ENCODE measurements at regions not wholly inside any gene's neighbourhood (a gene's known extent, or its start where the extent isn't known, plus 50 kb on each side); places are given as distances from the start of the nearest gene placed in this dataset.

DNA sequence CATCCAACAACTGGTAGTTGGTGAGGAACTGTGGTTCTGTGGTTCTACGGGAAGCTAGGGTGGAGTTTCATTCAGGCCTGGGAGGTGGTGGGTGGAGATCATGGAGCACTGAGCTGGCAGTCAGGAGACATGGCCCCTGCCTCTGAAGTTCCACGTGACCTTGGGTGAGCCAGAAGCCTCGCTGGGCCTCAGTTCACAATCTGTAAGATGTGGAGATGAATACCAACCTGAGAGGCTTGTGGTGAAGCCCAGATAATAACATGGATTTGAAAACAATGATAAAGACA, 177.9 kb downstream of the MACROH2A1 start:
- TF ChIP-seq EZH2 (IDR thresholded peaks at IDR 0.05; ENCODE audit: insufficient read depth, poor library complexity, severe bottlenecking) (no peak), EZH2phosphoT487 (IDR thresholded peaks at IDR 0.05; ENCODE audit: insufficient read depth, low read depth) (no peak)
